ENCODE measurements at regions not wholly inside any gene's neighbourhood (a gene's known extent, or its start where the extent isn't known, plus 50 kb on each side); places are given as distances from the start of the nearest gene placed in this dataset.
"Not testable (repeated sequence)": the region's sequence is repeated elsewhere in the genome, so short reads cannot be mapped to it uniquely, and the experiment has no call there.

GRCh38 chr5:117347280-117347679, 772.7 kb upstream of the SEMA6A start:
- no peak for DNase-seq

GRCh38 chr5:117343726-117344125, 769.1 kb upstream of the SEMA6A start:
- DNase-seq: not testable (repeated sequence)

- no peak for DNase-seq
These were observed 762.6 kb upstream of the SEMA6A start for GRCh38 chr5:117337064-117337749.

- DNase-seq: no peak
These were observed 761.6 kb upstream of the SEMA6A start for GRCh38 chr5:117336208-117336607.

- DNase-seq: no peak
These were observed 758.4 kb upstream of the SEMA6A start for GRCh38 chr5:117333011-117333410.

GRCh38 chr5:117332341-117332740, 757.7 kb upstream of the SEMA6A start:
- DNase-seq: no peak

GRCh38 chr5:117327511-117327910, 752.9 kb upstream of the SEMA6A start:
- no peak for DNase-seq

GRCh38 chr5:117326997-117327396, 752.4 kb upstream of the SEMA6A start:
- no peak for DNase-seq

GRCh38 chr5:117318528-117318927, 743.9 kb upstream of the SEMA6A start:
- DNase-seq: no peak

- DNase-seq: no peak
These were observed 740.5 kb upstream of the SEMA6A start for GRCh38 chr5:117315170-117315569.

- not testable (repeated sequence) for DNase-seq
These were observed 730.0 kb upstream of the SEMA6A start for GRCh38 chr5:117304512-117305107.

GRCh38 chr5:117302949-117303348, 728.3 kb upstream of the SEMA6A start:
- no peak for DNase-seq

GRCh38 chr5:117302473-117302872, 727.9 kb upstream of the SEMA6A start:
- no peak for DNase-seq

GRCh38 chr5:117299936-117300328, 725.3 kb upstream of the SEMA6A start:
- DNase-seq: no peak

- no peak for DNase-seq
These were observed 724.8 kb upstream of the SEMA6A start for GRCh38 chr5:117299224-117299935.

GRCh38 chr5:117296872-117297271, 722.2 kb upstream of the SEMA6A start:
- no peak for DNase-seq

GRCh38 chr5:117295941-117296340, 721.3 kb upstream of the SEMA6A start:
- DNase-seq: no peak

- no peak for DNase-seq
These were observed 712.2 kb upstream of the SEMA6A start for GRCh38 chr5:117286813-117287212.

GRCh38 chr5:117271656-117272055, 697.0 kb upstream of the SEMA6A start:
- DNase-seq: no peak

- DNase-seq: no peak
These were observed 691.7 kb upstream of the SEMA6A start for GRCh38 chr5:117266280-117266679.

- DNase-seq: no peak
These were observed 688.6 kb upstream of the SEMA6A start for GRCh38 chr5:117263231-117263630.

- no peak for DNase-seq
These were observed 688.0 kb upstream of the SEMA6A start for GRCh38 chr5:117262572-117263131.

GRCh38 chr5:117261948-117262571, 687.4 kb upstream of the SEMA6A start:
- DNase-seq: no peak
